Smooth muscle cell (in vitro differentiated cells): ENCODE measurements at regions not wholly inside any gene's neighbourhood (a gene's known extent, or its start where the extent isn't known, plus 50 kb on each side); places are given as distances from the start of the nearest gene placed in this dataset.

ENCODE experiments used
- DNase-seq: peaks from one replicate; lab custom pipeline; 2025; ENCODE audit not compliant: unreplicated experiment; lab: John Stamatoyannopoulos, UW
- H2AFZ ChIP-seq: fragments of 200-600 bp; sonication (generic); 2 replicates; pipeline ENCODE4 v1.6.0; 2016; ENCODE audit warnings: antibody characterized with exemption, low read depth, mild to moderate bottlenecking
- H3F3A ChIP-seq: fragments of 200-600 bp; sonication (generic); 2 replicates; pipeline ENCODE4 v1.6.0; 2017; ENCODE audit warnings: antibody characterized with exemption, low read depth
- H3K27ac ChIP-seq: fragments of 200-600 bp; sonication (generic); 2 replicates; pipeline ENCODE4 v1.5.1; 2016; ENCODE audit warnings: low read depth, mild to moderate bottlenecking
- H3K27me3 ChIP-seq: fragments of 200-600 bp; sonication (generic); 2 replicates; pipeline ENCODE4 v1.6.1; 2016; ENCODE audit warnings: low read depth, mild to moderate bottlenecking
- H3K36me3 ChIP-seq: fragments of 200-600 bp; sonication (generic); 2 replicates; pipeline ENCODE4 v1.5.1; 2016; ENCODE audit warnings: low read depth
- H3K4me1 ChIP-seq: fragments of 200-600 bp; sonication (generic); 2 replicates; pipeline ENCODE4 v1.5.1; 2016; ENCODE audit warnings: low read depth
- H3K4me2 ChIP-seq: fragments of 200-600 bp; sonication (generic); 2 replicates; pipeline ENCODE4 v1.6.0; 2016; ENCODE audit warnings: mild to moderate bottlenecking
- H3K4me3 ChIP-seq: fragments of 200-600 bp; sonication (generic); 2 replicates; pipeline ENCODE4 v1.5.1; 2016; ENCODE audit warnings: mild to moderate bottlenecking
- H3K79me2 ChIP-seq: fragments of 200-600 bp; sonication (generic); 2 replicates; pipeline ENCODE4 v1.6.0; 2016; ENCODE audit warnings: low read depth, mild to moderate bottlenecking
- H3K9ac ChIP-seq: fragments of 200-600 bp; sonication (generic); 2 replicates; pipeline ENCODE4 v1.6.0; 2016; ENCODE audit warnings: low read depth
- H3K9me3 ChIP-seq: fragments of 200-600 bp; sonication (generic); replicated peaks from 2 replicates; pipeline ENCODE4 v1.5.1; 2016; ENCODE audit warnings: low read depth
- H4K20me1 ChIP-seq: fragments of 200-600 bp; sonication (generic); 2 replicates; pipeline ENCODE4 v1.6.0; 2016; ENCODE audit warnings: low read depth
- WGBS: methylation state at CpG from one replicate; pipeline ENCODE4 v1.1.7; 2016; ENCODE audit warnings: low lambda C conversion rate; 5-methylcytosine and 5-hydroxymethylcytosine counted together
- TF ChIP-seq, protein P1 (sequence below): fragments of 200-600 bp; sonication (generic); IDR thresholded peaks from 2 replicates; pipeline ENCODE4 v1.5.1; 2017; ENCODE audit warnings: borderline replicate concordance, mild to moderate bottlenecking, antibody characterized with exemption; ENCODE audit not compliant: insufficient read depth, poor library complexity, severe bottlenecking

DNA sequence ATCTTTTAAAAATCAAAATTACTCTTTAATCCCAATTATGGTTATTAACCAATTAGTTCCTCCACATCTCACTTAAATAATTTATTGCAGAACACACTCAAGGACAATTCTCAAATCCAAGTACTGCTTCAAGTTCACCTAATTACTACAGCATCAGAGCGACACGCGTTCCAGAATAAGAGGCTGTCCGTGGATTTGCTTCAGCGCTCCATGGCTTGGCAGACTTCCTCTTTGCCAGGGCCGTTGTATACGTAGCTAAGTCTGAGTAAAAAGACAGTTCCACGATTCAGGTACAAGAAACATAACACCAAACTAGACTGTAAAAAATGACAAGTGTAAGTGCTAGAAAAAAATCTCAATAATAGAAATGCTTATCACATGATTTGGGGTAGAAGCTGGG lies 153.2 kb upstream of the MYT1L start:
- Histone ChIP-seq H4K20me1 (no peaks in the 10 kb centered on the region), H3K36me3 (no peaks in the 10 kb centered on the region), H3K9ac (no peak overlapping the region), H3K4me3 (no peak overlapping the region), H3K79me2 (no peaks in the 10 kb centered on the region), H3K27me3 (no peaks in the 10 kb centered on the region), H3K9me3 (no peaks in the 10 kb centered on the region), H3K27ac (no peak overlapping the region), H2AFZ (no peak overlapping the region), H3F3A (no peaks in the 10 kb centered on the region), H3K4me1 (no peaks in the 10 kb centered on the region), H3K4me2 (no peak overlapping the region)
- 96% methylated on average over 8 of the region's 8 CpGs for WGBS
- TF ChIP-seq, protein P1, sequence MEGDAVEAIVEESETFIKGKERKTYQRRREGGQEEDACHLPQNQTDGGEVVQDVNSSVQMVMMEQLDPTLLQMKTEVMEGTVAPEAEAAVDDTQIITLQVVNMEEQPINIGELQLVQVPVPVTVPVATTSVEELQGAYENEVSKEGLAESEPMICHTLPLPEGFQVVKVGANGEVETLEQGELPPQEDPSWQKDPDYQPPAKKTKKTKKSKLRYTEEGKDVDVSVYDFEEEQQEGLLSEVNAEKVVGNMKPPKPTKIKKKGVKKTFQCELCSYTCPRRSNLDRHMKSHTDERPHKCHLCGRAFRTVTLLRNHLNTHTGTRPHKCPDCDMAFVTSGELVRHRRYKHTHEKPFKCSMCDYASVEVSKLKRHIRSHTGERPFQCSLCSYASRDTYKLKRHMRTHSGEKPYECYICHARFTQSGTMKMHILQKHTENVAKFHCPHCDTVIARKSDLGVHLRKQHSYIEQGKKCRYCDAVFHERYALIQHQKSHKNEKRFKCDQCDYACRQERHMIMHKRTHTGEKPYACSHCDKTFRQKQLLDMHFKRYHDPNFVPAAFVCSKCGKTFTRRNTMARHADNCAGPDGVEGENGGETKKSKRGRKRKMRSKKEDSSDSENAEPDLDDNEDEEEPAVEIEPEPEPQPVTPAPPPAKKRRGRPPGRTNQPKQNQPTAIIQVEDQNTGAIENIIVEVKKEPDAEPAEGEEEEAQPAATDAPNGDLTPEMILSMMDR, result no peak
- DNase-seq, result no peak

DNA sequence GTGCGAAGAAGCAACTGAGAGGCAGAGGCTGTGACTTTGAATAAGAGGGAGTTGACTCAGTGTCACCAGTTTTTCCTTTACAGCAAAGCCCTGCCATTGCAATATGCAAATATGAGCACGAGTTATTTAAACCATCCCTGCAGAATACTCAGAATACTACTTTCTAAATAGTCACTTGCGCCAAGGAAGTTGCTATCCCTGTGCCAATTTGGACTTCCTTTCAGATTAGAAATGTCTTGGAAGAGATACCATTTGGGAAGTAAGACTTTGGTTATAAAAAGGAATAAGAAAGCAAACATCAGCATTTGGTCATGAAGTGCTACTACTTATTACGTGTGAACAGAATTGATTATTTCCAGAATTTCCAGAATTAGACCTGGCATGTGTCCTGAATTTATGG lies 151.8 kb upstream of the MYT1L start:
- no peak for DNase-seq
- Histone ChIP-seq H3K79me2 (no peaks in the 10 kb centered on the region), H3K36me3 (no peaks in the 10 kb centered on the region), H4K20me1 (no peaks in the 10 kb centered on the region), H3K9me3 (no peaks in the 10 kb centered on the region), H2AFZ (no peak overlapping the region), H3K4me2 (no peak overlapping the region), H3K4me3 (no peak overlapping the region), H3K27ac (no peak overlapping the region), H3K9ac (no peak overlapping the region), H3K4me1 (no peaks in the 10 kb centered on the region), H3F3A (no peaks in the 10 kb centered on the region), H3K27me3 (no peaks in the 10 kb centered on the region)
- WGBS, result 93% methylated on average over 4 of the region's 4 CpGs
- TF ChIP-seq, protein P1, result no peak

DNA sequence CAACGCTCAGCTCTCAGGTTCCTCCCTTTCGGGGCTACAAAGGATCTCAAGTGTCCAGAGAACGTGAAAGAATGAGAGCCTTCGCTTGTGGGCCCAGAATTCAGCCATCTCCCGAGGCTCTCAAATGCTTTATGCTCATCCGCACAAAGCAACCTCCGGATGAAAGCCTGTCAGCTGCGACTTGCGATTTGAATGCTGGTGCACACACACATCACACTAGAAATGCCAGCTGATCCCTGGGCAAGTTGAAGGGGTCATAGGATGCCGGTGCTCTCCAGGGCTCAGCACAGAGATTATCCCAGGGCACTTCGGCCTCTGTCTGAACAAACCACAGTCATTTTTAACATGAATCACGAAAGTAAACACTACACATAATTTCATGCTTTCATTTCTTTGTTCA lies 141.8 kb upstream of the MYT1L start:
- H3K9ac ChIP-seq, result no peak overlapping the region
- H3K4me2 ChIP-seq, result no peak overlapping the region
- no peaks in the 10 kb centered on the region for H3K79me2 ChIP-seq
- WGBS, result 86% methylated on average over 12 of the region's 12 CpGs
- H3K27me3 ChIP-seq, result no peaks in the 10 kb centered on the region
- H3K9me3 ChIP-seq, result no peaks in the 10 kb centered on the region
- H3K36me3 ChIP-seq, result no peaks in the 10 kb centered on the region
- no peaks in the 10 kb centered on the region for H3F3A ChIP-seq
- H4K20me1 ChIP-seq, result no peaks in the 10 kb centered on the region
- no peak overlapping the region for H3K4me3 ChIP-seq
- TF ChIP-seq, protein P1, result no peak
- no peaks in the 10 kb centered on the region for H3K4me1 ChIP-seq
- no peak overlapping the region for H3K27ac ChIP-seq
- no peak for DNase-seq
- no peak overlapping the region for H2AFZ ChIP-seq

DNA sequence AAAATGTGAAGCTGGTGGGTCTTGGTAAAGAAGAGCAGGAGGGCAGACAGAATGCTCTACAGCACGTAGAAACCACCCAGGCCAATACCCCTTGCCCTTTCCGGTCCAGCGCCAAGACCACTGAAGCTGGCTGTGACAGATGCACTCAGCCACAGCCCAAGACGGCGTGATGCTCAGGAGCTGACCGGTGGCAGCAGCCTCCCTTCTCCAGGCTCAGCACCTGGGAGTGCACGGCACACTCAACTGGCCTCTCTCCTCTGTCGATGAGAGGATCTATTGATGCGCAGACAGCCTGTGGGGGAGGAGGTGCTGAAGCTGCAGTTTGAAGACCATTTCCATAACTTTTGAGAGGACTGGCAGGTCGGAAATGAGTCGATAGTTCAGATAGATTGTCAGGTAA lies 141.0 kb upstream of the MYT1L start:
- H3K36me3 ChIP-seq, result no peaks in the 10 kb centered on the region
- 87% methylated on average over 11 of the region's 11 CpGs for WGBS

More for the DNA sequence above, 141.0 kb upstream of the MYT1L start:
- no peaks in the 10 kb centered on the region for H3K79me2 ChIP-seq
- no peak overlapping the region for H3K4me2 ChIP-seq
- H3K4me3 ChIP-seq, result no peak overlapping the region
- no peaks in the 10 kb centered on the region for H4K20me1 ChIP-seq
- no peaks in the 10 kb centered on the region for H3F3A ChIP-seq
- H2AFZ ChIP-seq, result no peak overlapping the region
- no peaks in the 10 kb centered on the region for H3K27me3 ChIP-seq
- no peaks in the 10 kb centered on the region for H3K9me3 ChIP-seq
- H3K27ac ChIP-seq, result no peak overlapping the region
- no peak overlapping the region for H3K9ac ChIP-seq
- no peak for DNase-seq
- TF ChIP-seq, protein P1, result no peak
- no peaks in the 10 kb centered on the region for H3K4me1 ChIP-seq
